Astrocyte (in vitro differentiated cells and primary cell): ENCODE measurements at regions not wholly inside any gene's neighbourhood (a gene's known extent, or its start where the extent isn't known, plus 50 kb on each side); places are given as distances from the start of the nearest gene placed in this dataset.
A peak's percentile ranks its signal among the peaks of the same experiment; 100 is the strongest.

Experiments
- DNase-seq: peaks from one replicate; pipeline ENCODE4 v3.0.0-alpha.2; 2010; ENCODE audit warnings: low read depth
- FAIRE-seq: peaks from 2 replicates; lab custom pipeline; 2011; peaks lifted over from hg19 to GRCh38; lab: Jason Lieb, UNC
- H2AFZ ChIP-seq: 2 replicates; pipeline ENCODE4 v1.6.0; 2012; ENCODE audit warnings: low read depth, low read length, inconsistent platforms
- H3K27ac ChIP-seq: 2 replicates; pipeline ENCODE4 v1.5.1; 2011; ENCODE audit warnings: low read depth, low read length, inconsistent platforms
- H3K27me3 ChIP-seq: 2 replicates; pipeline ENCODE4 v1.6.0; 2011; ENCODE audit warnings: low read length, inconsistent platforms; ENCODE audit not compliant: insufficient read depth
- H3K36me3 ChIP-seq: 2 replicates; pipeline ENCODE4 v1.5.1; 2011; ENCODE audit warnings: low read length, inconsistent platforms; ENCODE audit not compliant: insufficient read depth
- H3K4me1 ChIP-seq: 2 replicates; pipeline ENCODE4 v1.5.1; 2011; ENCODE audit warnings: low read length, inconsistent platforms; ENCODE audit not compliant: insufficient read depth
- H3K4me2 ChIP-seq: 2 replicates; pipeline ENCODE4 v1.6.0; 2012; ENCODE audit warnings: low read length, inconsistent platforms
- H3K4me3 ChIP-seq: 2 replicates; pipeline ENCODE4 v1.5.1; 2011; ENCODE audit warnings: low read depth, mild to moderate bottlenecking, low read length, inconsistent platforms; ENCODE audit not compliant: insufficient read depth
- H3K79me2 ChIP-seq: 2 replicates; pipeline ENCODE4 v1.6.0; 2012; ENCODE audit warnings: mild to moderate bottlenecking, low read length, inconsistent platforms; ENCODE audit not compliant: insufficient read depth
- H3K9ac ChIP-seq: 2 replicates; pipeline ENCODE4 v1.6.0; 2012; ENCODE audit warnings: mild to moderate bottlenecking, low read length, inconsistent platforms
- H3K9me3 ChIP-seq: 2 replicates; pipeline ENCODE4 v1.5.1; 2012; ENCODE audit warnings: low read depth, mild to moderate bottlenecking, low read length, inconsistent platforms; ENCODE audit not compliant: insufficient read depth
- H4K20me1 ChIP-seq: 2 replicates; pipeline ENCODE4 v1.6.0; 2012; ENCODE audit warnings: low read length, inconsistent platforms; ENCODE audit not compliant: insufficient read depth
- H3K27ac Mint-ChIP-seq: one replicate; pipeline ENCODE4 v1.8.0; 2021; ENCODE audit warnings: mild to moderate bottlenecking, mixed read lengths; ENCODE audit not compliant: unreplicated experiment
- H3K27me3 Mint-ChIP-seq: one replicate; pipeline ENCODE4 v1.8.0; 2021; ENCODE audit warnings: low read depth, mixed read lengths; ENCODE audit not compliant: unreplicated experiment
- H3K36me3 Mint-ChIP-seq: one replicate; pipeline ENCODE4 v1.8.0; 2021; ENCODE audit warnings: low read depth, mixed read lengths; ENCODE audit not compliant: unreplicated experiment
- H3K4me1 Mint-ChIP-seq: one replicate; pipeline ENCODE4 v1.8.0; 2021; ENCODE audit warnings: low read depth, mixed read lengths; ENCODE audit not compliant: unreplicated experiment
- H3K4me3 Mint-ChIP-seq: one replicate; pipeline ENCODE4 v1.8.0; 2021; ENCODE audit warnings: mild to moderate bottlenecking, moderate library complexity, mixed read lengths; ENCODE audit not compliant: unreplicated experiment
- H3K9me3 Mint-ChIP-seq: one replicate; pipeline ENCODE4 v1.8.0; 2021; ENCODE audit warnings: mild to moderate bottlenecking, mixed read lengths; ENCODE audit not compliant: unreplicated experiment
- EZH2 ChIP-seq: IDR thresholded peaks from 2 replicates; pipeline ENCODE4 v1.6.1; 2012; ENCODE audit warnings: mild to moderate bottlenecking, low read length, inconsistent platforms; ENCODE audit not compliant: insufficient read depth
- TF ChIP-seq, protein P1 (sequence below): IDR thresholded peaks from 2 replicates; pipeline ENCODE4 v1.5.1; 2011; ENCODE audit warnings: low read depth, mild to moderate bottlenecking, inconsistent platforms, low read length, moderate library complexity; ENCODE audit not compliant: insufficient read depth

DNA sequence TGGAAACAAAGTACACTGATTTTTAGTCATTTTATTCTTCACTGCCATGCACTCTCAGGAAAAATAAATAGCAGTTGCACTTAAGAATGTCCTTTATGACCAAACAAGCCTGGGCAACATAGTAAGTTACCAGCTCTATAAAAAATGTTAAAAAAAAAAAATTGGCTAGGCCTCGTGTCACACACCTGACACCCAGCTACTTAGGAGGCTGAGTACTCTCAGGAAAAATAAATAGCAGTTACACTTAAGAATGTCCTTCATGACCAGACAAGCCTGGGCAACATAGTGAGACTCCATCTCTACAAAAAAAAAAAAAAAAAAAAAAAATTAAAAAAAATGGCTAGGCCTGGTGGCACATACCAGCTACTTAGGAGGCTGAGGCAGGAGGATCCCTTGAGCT lies 304.6 kb downstream of the SLCO4C1 start:
- Histone ChIP-seq H3K27me3 (no peaks in the 10 kb centered on the region), H3K4me3 (no peak overlapping the region), H3K4me2 (no peak overlapping the region), H3K36me3 (no peaks in the 10 kb centered on the region), H3K27ac (no peak overlapping the region), H2AFZ (no peak overlapping the region), H3K4me1 (no peaks in the 10 kb centered on the region), H3K9me3 (no peaks in the 10 kb centered on the region), H3K79me2 (no peaks in the 10 kb centered on the region), H4K20me1 (no peaks in the 10 kb centered on the region), H3K9ac (no peak overlapping the region)
- Mint-ChIP-seq H3K4me3 (no peak overlapping the region), H3K4me1 (no peaks in the 10 kb centered on the region), H3K36me3 (no peaks in the 10 kb centered on the region), H3K27me3 (no peaks in the 10 kb centered on the region), H3K27ac (no peak overlapping the region), H3K9me3 (peaks cover 3% of the 10 kb centered on the region)
- FAIRE-seq (no peak), DNase-seq (no peak)
- TF ChIP-seq EZH2: no peak
- TF ChIP-seq, protein P1, sequence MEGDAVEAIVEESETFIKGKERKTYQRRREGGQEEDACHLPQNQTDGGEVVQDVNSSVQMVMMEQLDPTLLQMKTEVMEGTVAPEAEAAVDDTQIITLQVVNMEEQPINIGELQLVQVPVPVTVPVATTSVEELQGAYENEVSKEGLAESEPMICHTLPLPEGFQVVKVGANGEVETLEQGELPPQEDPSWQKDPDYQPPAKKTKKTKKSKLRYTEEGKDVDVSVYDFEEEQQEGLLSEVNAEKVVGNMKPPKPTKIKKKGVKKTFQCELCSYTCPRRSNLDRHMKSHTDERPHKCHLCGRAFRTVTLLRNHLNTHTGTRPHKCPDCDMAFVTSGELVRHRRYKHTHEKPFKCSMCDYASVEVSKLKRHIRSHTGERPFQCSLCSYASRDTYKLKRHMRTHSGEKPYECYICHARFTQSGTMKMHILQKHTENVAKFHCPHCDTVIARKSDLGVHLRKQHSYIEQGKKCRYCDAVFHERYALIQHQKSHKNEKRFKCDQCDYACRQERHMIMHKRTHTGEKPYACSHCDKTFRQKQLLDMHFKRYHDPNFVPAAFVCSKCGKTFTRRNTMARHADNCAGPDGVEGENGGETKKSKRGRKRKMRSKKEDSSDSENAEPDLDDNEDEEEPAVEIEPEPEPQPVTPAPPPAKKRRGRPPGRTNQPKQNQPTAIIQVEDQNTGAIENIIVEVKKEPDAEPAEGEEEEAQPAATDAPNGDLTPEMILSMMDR: no peak

DNA sequence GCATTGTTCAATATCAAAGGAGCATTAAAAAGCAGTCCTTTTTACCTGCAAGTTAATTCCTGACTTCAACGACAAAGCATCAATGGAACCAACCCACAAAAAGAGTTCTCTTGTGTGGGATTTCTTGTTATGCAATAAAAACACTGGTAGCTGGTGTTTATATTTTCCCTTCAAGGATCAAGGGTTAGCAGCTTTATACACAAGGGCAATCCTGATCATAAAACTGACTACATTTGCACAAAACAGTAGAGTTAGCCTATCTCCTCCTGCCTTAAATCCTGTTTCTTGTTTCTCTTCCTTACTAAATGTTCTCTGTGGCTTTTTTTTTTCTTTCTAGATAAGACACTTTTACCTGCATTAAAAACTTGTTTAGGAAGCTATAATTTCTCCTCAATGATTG lies 306.4 kb downstream of the SLCO4C1 start:
- Mint-ChIP-seq H3K27ac (no peak overlapping the region), H3K4me1 (no peaks in the 10 kb centered on the region)
- FAIRE-seq: no peak

DNA sequence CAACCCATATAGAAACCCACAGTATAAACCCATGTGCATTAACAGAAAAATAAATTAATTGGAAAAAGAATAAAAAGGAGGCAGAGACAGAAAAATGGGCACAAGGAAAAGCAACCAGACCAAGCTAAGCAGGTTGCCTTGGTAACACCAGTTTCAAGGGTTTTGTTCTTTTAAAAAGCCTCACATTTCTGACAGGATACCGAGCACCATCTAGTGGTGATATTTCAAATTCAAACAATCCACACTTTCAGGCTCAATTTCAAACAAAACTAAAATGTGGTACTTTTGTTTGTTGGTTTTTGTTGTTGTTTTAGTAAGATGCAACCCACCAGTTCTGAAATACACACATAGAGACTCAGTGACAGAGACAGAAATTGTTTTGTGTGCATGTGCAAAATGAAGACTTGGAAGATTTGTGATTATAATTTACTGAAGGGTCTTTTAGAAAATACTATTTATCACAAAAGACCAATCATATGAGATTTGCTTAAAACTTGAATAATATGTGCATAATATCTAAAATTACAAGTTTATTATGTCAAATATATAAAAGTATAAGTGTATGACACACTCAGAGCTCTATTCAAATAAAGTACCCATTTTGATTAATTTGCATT lies 318.2 kb downstream of the SLCO4C1 start:
- Mint-ChIP-seq H3K36me3 (no peaks in the 10 kb centered on the region), H3K9me3 (no peaks in the 10 kb centered on the region), H3K27ac (no peak overlapping the region), H3K27me3 (no peaks in the 10 kb centered on the region), H3K4me3 (no peak overlapping the region), H3K4me1 (no peaks in the 10 kb centered on the region)
- H2AFZ ChIP-seq: no peak overlapping the region
- H3K36me3 ChIP-seq: no peaks in the 10 kb centered on the region
- FAIRE-seq (peak; percentile 71), DNase-seq (peak; percentile 40)
- TF ChIP-seq, protein P1: peak; percentile 80
- TF ChIP-seq EZH2: no peak
- H4K20me1 ChIP-seq: no peaks in the 10 kb centered on the region
- H3K27me3 ChIP-seq: no peaks in the 10 kb centered on the region
- H3K79me2 ChIP-seq: no peaks in the 10 kb centered on the region
- no peak overlapping the region for H3K4me3 ChIP-seq
- H3K4me1 ChIP-seq: no peaks in the 10 kb centered on the region
- no peak overlapping the region for H3K9ac ChIP-seq
- no peaks in the 10 kb centered on the region for H3K9me3 ChIP-seq
- no peak overlapping the region for H3K4me2 ChIP-seq
- no peak overlapping the region for H3K27ac ChIP-seq

More for the DNA sequence above, 306.4 kb downstream of the SLCO4C1 start:
- Histone ChIP-seq H2AFZ (no peak overlapping the region), H4K20me1 (no peaks in the 10 kb centered on the region), H3K4me3 (no peak overlapping the region), H3K27ac (no peak overlapping the region), H3K4me1 (no peaks in the 10 kb centered on the region), H3K36me3 (no peaks in the 10 kb centered on the region), H3K9ac (no peak overlapping the region), H3K9me3 (no peaks in the 10 kb centered on the region), H3K4me2 (no peak overlapping the region), H3K79me2 (no peaks in the 10 kb centered on the region), H3K27me3 (no peaks in the 10 kb centered on the region)
- TF ChIP-seq, protein P1: no peak
- TF ChIP-seq EZH2: no peak
- DNase-seq: no peak
- peaks cover 3% of the 10 kb centered on the region for H3K9me3 Mint-ChIP-seq
- H3K36me3 Mint-ChIP-seq: no peaks in the 10 kb centered on the region
- no peak overlapping the region for H3K4me3 Mint-ChIP-seq
- no peaks in the 10 kb centered on the region for H3K27me3 Mint-ChIP-seq
